Inferior parietal cortex (tissue), 1 donor: ENCODE measurements at regions not wholly inside any gene's neighbourhood (a gene's known extent, or its start where the extent isn't known, plus 50 kb on each side); places are given as distances from the start of the nearest gene placed in this dataset.
"Not testable (repeated sequence)": the region's sequence is repeated elsewhere in the genome, so short reads cannot be mapped to it uniquely, and the experiment has no call there.

Experiments used
- DNase-seq: peaks from one replicate; pipeline ENCODE4 v3.0.0-alpha.2; 2016; ENCODE audit errors: extremely low spot score

- DNase-seq, result peak; percentile 42
Observed at GRCh38 chr3:4897765-4898453, 81.3 kb upstream of the BHLHE40 start.

GRCh38 chr3:4898454-4899313 is 80.6 kb upstream of the BHLHE40 start:
- DNase-seq, result no peak

- DNase-seq, result no peak
Observed at GRCh38 chr3:4899710-4900109, 79.5 kb upstream of the BHLHE40 start.

- DNase-seq, result no peak
Observed at GRCh38 chr3:4900298-4900697, 78.9 kb upstream of the BHLHE40 start.

- no peak for DNase-seq
Observed at GRCh38 chr3:4904811-4905695, 74.2 kb upstream of the BHLHE40 start.

- DNase-seq, result no peak
Observed at GRCh38 chr3:4906107-4906621, 73.1 kb upstream of the BHLHE40 start.

GRCh38 chr3:4907050-4907449 is 72.2 kb upstream of the BHLHE40 start:
- no peak for DNase-seq

GRCh38 chr3:4907643-4908432 is 71.4 kb upstream of the BHLHE40 start:
- DNase-seq, result no peak

GRCh38 chr3:4908433-4909156 is 70.6 kb upstream of the BHLHE40 start:
- no peak for DNase-seq

GRCh38 chr3:4914464-4914863 is 64.8 kb upstream of the BHLHE40 start:
- no peak for DNase-seq

GRCh38 chr3:4921589-4921988 is 57.6 kb upstream of the BHLHE40 start:
- not testable (repeated sequence) for DNase-seq

GRCh38 chr3:4926892-4927291 is 52.3 kb upstream of the BHLHE40 start:
- no peak for DNase-seq

GRCh38 chr3:4928277-4928789 is 50.9 kb upstream of the BHLHE40 start:
- no peak for DNase-seq
